KG1 (cell line): ENCODE measurements at regions not wholly inside any gene's neighbourhood (a gene's known extent, or its start where the extent isn't known, plus 50 kb on each side); places are given as distances from the start of the nearest gene placed in this dataset.

Experiments used
- DNase-seq: peaks from one replicate; lab custom pipeline; 2025; lab: John Stamatoyannopoulos, UW

DNA sequence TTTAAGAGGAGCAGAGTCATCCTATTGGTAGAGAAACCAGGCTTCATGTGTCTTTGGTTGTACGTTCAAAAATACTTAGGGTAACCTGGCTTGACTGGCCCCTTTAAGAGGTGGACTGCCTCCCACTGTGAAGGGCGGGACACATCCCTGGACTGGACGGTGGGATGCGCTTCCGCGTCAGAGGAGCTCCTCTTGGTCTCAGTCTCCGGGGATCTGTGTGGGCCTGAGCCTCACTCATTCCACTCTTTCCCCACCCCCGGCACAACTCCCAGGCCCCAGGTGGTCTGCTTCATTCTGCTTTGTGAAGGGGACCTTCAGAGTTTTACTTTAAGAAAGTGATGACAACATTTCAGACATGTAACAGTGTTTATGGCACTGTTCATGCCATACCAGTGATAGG, 601.1 kb downstream of the IRX1 start:
- no peak for DNase-seq

DNA sequence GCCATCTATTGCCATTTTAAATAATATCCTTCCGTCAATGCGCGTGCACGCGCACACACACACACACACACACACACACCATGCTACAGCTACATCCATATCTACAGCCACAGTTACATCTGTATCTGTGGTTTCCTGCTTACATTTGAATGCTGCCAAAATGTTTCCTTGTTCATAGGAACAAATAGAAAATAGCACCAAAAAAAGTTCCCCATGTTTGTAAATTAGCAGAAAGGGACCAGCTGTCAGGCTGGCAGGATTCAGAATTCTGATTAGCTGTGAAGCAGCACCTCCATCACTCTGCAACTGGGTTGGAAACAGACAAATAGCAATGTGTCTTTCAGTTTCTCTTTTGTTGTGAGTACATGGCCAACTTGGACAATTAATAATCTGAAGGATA, 601.5 kb downstream of the IRX1 start:
- DNase-seq = no peak

DNA sequence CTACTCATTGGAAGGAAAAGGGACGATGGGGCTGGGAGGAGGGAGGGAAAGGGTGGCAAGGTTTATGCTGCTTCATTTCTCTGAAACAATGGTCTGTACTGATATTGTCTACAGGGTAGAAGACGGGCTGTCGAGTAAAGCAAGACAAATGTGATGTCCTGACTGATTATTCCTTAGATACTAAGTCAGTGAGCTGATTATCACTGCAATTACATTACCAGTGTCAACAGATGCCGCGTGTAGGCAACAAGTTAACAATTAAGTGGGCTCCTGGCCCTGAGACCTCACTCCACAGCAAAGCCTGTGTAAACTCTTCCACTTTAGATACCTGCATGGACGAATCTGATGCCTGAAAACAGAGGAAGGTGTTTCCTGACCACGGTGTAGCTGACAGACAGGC, 602.8 kb downstream of the IRX1 start:
- no peak for DNase-seq

DNA sequence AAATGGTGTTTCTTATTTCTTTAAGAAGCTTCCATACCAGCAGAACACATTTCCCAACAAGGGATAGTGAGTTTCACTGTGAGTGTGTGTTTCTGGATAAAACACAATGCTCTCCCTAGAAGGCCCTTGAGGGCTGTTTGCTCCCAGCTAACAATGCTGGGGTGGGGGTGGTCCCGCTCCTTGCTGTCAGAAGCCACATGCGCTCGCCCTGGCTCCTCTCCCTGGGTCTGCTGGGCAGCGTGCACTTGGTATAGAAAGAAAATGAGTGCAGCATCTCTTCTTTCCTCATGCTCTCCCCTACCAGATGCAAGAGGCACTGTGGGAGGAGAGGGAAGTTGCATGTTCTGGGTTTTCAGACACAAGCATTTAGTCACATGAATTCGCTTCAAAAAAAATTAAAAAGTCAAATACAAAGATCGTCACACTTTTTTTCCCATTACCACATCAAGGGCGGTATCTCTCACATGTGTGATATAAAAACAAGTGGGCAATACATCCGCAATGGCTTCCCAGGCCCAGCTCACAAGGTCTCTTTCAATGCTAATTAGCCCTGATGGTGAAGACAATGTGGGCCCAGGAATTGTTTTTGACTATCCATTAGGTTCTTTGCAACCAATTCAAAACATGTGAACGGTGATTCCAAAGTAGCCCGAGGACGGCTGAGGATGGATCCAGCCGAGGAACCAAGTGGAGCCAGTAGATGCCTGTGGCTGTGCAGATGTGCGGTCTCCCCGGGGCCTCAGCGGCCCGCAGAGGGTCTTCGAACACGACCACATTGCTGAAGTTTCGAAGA, 603.6 kb downstream of the IRX1 start:
- no peak for DNase-seq

DNA sequence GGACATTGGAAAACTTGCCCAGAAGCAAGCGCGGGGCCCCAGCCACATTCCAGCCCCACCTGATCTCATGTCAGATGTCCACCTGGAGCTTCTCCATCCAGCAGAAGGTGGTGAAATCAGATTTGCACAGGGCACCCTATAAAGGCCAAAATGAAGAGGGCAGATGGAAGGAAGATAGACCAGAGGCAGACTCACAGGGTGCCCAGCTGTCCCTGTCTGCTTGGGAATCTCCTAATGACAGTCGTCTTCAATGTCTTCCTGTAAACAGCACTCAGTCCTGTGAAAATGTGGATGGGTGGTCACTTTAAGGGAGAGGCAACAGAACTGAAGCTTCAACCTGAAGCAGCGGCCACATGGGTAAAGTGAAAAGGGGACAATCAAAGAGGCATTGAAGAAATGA, 607.5 kb downstream of the IRX1 start:
- DNase-seq = no peak

DNA sequence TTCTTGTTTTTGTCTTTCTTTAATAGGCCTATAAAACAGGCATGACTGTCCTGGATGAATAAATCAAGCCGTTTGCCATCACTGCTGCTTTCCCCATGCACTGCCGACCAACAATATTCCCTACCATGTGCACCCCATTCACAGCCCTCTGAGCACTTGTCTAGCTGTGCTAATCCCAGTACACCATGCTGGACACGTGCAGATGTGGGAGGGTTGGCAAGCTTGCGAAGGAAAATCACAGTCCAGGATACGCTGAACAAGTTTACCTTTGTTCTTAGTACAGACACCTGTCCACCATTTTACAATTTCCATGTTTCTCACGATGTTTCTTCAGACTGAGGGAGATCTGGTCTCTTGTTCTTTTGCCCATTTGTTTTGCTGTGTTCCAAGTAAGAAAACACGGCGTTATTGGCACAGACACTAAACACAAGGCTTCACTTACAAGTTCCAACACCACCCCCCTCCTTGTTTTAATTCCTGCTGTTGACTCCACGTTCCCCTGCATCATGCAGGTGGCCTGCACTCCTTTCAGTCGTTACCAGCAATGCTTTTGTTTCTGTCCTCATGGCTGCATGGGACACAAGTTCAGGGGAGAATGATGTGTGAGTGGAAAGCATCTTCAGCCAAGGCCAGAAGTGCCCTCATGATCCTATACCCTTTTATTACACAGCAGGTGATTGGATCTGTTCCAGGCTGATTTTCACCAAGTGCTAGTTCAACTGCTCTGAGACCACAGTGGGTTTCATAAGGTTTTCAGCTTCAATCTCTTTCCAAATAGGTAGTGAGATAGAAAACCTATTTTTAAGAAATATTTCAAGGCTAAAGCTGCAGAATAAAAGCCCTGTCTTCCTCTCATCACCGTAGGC, 608.9 kb downstream of the IRX1 start:
- DNase-seq = no peak

DNA sequence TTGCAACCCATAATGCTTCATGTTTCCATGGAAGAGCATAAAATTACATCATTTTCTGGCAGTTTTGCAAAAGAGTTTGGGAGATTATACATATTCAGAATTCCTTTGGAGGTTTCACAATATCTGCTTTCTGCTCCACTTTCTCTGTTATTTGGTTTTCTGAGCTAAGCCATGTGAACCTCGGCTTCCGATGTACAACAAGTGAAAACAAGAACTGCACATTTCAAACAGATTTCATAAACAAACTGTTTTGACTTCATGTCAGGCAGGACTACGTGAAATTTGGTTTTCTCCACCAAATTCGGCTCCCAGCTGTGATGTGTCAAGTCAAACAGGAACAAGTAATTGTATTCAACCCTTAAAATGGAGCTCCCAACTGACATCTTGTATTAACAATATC, 609.8 kb downstream of the IRX1 start:
- no peak for DNase-seq

DNA sequence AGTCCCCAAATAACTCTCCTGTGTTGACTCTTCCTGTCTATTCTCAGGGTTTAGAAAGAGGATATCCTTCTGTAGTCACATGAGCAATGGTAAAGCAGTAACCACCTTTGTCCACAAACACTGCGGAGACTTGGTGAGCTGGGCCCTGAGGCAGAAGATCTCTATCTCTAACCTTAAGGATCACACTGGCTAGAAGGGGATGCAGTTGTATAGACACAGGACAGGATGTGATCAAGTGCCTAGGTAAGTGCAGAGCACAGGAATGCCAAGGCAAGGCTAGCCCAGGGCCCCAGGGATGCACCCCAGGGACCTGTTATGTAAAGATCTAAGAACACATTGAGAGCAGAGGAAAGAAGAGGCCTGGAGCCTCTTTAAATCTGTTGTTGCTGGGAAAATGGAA, 610.5 kb downstream of the IRX1 start:
- DNase-seq = no peak

DNA sequence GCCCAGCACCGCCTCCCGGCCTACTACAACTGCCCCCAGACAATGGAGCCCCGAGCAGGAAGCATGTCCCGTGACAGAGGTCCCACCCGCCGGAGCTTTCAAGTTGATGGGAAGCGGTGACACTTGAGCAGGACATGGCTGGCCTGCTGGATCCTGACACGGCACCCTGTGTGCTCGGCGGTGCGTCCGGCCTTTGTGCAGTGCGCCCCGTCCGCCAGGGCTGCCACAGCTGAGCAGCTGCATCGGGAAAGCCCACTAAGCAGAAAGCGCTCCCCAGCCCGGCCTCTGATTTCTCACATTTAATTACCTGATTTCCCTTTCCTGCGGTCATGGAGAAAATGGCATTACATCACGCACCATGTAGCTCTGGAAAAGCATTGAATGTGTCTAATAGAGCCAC, 611.9 kb downstream of the IRX1 start:
- DNase-seq = no peak

DNA sequence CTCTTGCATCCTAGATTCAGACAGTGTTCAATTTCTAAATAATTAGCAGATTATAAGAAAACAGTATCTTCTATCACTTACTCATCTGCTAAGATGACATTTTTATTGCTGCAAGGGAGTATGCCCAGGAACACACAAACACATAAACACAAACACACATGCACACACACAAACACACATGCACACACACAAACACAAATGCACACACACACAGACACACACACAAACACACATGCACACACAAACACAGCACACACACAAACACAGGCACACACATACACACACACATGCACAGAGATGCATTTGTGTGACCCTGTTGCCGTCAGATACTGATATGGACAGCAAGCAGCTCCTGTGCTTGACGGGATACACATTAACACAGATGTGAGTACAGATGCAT, 612.9 kb downstream of the IRX1 start:
- no peak for DNase-seq

DNA sequence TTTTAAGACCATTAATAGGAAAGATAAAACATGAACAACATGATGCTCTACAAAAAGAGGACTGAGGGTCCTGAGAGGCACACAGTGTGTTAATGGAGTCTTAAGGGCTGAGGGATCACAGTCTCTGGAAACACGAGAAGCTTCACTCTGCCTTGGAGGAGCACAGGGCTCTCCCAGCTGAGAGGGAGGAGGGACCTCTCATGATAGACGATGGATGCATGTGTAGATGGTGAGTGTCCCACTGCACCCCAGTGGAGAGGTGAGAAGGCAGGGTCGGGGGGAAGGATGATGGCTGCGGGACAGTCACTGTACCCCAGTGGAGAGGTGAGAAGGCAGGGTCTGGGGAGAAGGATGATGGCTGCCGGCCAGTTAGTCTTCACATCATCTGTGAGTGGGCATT, 613.4 kb downstream of the IRX1 start:
- DNase-seq = no peak

DNA sequence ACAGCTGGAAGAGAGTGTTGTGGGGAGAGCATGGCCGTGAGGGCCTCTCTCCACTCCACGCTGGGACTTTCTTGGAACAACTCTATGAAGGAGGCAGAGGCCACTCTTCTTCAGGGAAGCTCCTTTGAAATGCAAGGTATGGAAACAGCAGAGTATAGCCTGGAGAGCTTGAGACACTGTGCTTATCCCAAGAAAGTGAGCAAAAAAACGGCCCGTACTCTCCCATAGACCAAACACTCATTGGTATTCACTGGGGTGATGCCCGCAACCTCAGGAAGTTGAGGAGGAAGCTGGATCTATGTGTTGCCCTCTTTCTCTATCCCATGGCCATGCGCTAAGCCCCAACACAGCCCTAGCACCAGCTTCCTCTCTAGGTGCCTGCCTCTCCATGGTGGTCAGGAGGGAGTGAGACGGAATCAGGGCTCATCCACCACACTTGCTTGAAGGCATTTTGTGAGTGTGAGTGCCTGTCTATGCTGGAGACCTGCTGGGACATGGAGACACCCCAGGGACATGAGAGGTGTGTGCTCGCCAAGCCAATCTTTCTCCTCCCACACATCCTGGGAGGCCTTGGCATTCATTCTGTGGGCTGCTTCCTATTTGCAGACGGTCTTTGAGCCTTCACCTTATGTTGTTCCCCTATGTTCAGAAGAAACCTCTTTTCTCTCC, 616.6 kb downstream of the IRX1 start:
- DNase-seq = no peak

DNA sequence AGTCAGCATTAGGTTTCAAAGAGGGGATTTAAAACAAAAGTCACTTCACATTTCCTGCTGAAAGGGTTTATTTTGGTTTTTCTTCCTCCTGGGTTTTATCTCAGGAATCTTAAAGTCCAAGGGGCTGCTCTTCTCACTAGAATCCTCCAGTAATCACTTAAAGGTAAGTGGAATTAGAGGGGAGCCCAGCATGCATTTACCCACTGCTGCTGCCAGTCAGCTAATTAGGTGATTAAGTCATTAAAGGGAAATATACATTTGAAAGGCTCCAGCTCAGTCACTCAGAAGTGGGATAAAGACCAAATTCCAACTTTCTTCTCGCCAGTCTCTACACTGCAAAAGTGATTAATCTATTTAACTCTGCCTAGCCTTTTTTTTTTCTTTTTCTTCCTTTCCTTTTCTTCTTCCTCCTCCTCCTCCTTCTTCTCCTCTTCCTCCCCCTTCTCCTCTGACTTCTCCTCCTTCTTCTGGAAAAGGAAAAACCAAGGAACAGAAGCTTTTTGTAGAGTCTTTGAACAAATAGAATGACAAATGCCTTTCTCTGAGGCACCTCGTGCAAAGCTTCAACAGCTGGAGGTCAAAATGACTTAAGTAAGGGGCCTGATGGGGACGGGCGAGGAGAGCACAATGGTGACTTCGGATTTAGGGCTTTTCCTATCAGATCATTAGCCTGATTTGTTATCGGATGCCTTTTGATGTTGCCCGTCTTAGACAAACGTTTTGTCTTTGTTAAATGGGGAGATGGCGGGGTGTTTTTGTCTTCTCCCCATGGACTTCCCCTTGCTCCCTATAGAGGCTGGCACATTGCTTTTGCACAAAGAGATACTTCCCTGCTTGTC, 617.6 kb downstream of the IRX1 start:
- no peak for DNase-seq

DNA sequence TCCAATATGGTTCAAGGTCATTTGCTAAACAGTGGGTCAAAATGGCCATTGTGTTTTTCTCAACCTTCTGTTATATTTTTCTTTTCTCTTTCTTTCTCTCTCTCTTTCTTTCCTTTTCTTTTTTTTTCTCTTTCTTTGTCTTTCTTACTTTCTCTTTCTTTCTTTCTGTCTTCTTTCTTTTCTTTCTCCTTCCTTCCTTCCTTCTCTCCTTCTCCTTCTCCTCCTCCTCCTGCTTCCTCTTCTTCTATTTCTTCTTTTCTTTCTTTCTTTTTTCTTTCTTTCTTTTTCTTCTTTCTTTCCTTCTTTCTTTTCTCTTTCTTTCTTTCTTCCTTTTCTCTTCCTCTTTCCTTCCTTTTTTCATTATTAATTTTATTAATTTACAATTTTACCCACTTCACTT, 619.5 kb downstream of the IRX1 start:
- DNase-seq = no peak

DNA sequence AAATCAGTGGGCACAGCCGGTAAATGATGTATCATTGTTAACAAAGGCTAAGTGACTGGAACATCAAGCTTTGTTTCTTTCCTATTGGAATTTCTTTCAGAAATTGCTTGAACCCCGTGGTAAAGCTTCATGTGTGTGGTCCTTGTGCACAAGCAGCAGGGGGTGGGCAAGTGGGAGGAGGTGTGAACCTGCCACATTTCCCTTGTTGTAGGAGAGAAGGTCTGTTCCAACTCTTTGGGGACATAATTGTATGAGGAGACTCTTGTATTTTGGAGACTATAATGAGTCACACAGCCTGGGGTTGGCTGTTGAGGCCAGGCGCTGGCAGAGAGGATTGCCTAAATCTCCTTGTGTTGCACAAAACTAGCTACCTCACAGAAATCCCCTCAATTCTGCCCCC, 620.5 kb downstream of the IRX1 start:
- no peak for DNase-seq

DNA sequence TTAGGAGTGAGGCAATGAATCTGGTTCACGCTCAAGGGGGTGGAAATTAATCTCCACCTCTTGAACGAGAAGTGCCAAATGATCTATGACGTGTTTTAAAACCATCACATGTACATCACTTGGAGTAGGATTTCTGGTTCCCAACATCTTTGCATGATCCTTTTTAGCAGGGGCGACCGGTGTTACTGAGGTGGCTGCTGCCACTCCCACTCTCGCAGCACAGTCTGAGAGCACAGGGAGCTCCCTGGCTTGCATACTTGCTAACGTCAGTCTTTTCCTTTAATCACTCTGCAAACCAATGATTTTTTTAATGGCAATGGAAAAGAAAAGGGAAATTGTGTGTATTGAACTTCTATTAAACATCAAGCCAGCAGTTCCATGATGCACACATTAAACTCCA, 624.4 kb downstream of the IRX1 start:
- no peak for DNase-seq

DNA sequence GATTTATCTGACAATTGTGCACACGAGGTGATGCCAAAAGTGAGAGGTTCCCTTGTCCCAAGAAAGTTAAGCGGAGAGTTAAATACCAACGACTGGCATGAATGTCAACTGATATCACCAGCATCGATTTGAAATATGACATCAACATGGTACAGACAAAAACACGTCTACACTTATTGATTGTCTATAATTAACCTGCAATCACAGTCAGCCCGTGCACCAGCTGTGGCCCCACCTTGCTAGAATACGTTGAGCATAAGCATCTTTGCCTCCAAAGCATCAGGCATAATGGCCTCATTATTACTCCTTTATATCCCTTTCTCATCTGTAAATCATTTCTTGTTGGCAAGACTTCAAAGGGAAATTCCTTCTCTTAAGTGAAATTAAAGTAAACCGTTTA, 625.4 kb downstream of the IRX1 start:
- DNase-seq = no peak

DNA sequence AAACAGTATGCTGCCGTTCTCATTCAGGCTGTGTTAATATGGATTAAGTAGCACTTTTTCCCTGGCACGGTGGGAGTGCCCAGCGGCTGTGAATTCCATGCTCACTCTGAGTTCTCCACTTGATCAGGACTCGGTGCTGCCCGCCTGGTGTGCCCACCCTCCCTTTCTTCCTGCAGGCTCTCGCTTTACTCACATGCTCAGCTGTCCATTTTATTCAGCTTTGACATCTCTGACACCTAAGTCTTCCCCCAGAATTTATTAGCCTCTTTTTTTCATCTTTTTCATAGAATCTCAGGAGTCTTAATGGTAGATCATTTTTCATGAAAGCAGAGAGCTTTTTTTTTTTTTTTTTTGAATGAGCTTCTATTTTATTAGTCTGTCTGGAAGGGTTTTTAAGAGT, 626.5 kb downstream of the IRX1 start:
- DNase-seq = no peak

DNA sequence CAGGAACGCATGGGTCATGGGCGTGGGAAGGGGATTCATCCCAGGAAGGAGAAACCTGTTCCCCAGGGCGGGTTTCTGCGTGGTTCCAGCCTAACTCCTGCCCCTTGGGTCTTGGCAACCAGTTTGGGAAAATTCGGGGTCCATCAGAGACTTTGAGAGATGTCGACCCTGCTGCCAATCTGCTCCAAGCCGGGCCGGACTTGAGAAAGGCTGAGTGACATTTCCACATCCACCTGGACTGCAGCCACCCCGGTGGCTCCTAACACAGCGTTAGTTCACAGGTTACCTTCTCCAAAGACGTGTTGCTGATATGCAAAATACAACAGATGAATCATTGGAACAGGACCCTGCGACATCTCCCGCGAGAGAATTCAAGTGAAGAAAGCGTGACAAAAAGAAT, 627.2 kb downstream of the IRX1 start:
- no peak for DNase-seq

DNA sequence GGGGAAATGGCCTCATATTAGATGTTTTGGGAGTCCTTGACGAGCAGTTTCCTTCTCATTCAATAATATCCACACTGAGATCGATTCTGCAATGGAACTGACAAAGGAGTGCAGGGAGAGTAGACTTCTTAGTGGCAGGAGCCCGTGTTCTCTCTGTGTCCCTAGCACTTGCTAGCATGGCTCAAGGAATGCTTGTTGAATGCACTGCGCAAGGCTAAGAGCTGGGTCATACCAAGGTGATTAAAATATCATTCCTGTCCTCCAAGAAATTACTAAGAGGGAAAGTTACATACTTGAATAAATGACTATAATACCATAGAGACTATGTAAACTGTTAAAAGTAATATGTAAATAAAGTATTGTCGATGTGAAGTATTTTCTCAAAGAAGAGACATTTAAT, 630.1 kb downstream of the IRX1 start:
- no peak for DNase-seq

DNA sequence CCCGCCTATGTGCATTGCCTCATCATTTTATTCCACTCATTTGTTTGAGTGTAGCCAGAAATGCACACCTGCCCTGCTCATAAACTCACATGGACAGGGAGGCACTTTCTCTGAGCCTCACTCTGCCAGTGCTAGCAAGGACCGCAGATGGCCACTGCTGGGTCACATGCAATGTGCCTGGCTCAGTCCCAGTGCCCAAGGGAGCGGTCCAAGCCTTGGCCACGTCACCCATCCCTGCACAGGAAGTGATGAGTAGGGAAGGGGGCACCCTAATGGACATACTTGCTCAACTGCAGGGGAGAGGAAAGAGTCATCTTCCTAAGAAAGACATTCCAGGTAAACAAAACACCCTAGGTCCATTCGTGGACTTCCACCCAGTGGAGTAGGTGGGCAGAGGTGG, 630.9 kb downstream of the IRX1 start:
- no peak for DNase-seq

DNA sequence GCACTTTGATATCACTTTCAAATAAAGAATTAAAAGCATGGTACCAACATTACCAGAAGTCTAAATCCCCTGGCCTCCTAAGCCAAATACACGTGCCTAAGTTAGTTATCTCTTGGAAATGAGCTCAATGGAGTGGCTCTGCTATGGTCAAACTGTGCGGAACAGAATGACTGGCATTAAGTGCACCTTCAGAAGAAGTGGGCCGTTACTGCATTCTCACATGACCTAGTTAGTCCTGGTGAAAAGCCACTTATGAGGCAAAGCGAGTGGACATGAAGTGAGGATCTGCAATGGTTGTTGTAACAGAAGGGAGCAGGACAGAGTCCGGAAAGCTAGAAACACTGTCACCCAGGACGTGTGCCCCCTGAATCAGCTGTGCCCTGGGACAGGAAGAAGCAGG, 633.1 kb downstream of the IRX1 start:
- no peak for DNase-seq
